VCaP (cell line): ENCODE measurements at regions not wholly inside any gene's neighbourhood (a gene's known extent, or its start where the extent isn't known, plus 50 kb on each side); places are given as distances from the start of the nearest gene placed in this dataset.

Experiments
- H3K27ac ChIP-seq: fragments of 450-650 bp; 2 replicates; pipeline ENCODE4 v1.5.1; 2017
- CTCF ChIP-seq: fragments of 450-650 bp; conservative IDR thresholded peaks from 2 replicates; pipeline ENCODE4 v1.5.1; 2017; ENCODE audit warnings: mild to moderate bottlenecking, moderate library complexity

- TF ChIP-seq CTCF: no peak
- no peak overlapping the region for H3K27ac ChIP-seq
These were observed 134.5 kb downstream of the PAX1 start for GRCh38 chr20:21839982-21840381.

GRCh38 chr20:21836346-21836745 is 130.9 kb downstream of the PAX1 start:
- no peak for TF ChIP-seq CTCF
- H3K27ac ChIP-seq: no peak overlapping the region

GRCh38 chr20:21835042-21835441 is 129.6 kb downstream of the PAX1 start:
- H3K27ac ChIP-seq: no peak overlapping the region
- no peak for TF ChIP-seq CTCF

GRCh38 chr20:21832442-21833385 is 127.2 kb downstream of the PAX1 start:
- no peak for TF ChIP-seq CTCF
- H3K27ac ChIP-seq: no peak overlapping the region

- no peak for TF ChIP-seq CTCF
- no peak overlapping the region for H3K27ac ChIP-seq
These were observed 121.5 kb downstream of the PAX1 start for GRCh38 chr20:21826976-21827375.

GRCh38 chr20:21821358-21821757 is 115.9 kb downstream of the PAX1 start:
- peak overlapping the region; percentile 75 for H3K27ac ChIP-seq
- TF ChIP-seq CTCF: no peak

- H3K27ac ChIP-seq: peak overlapping the region; percentile 75
- TF ChIP-seq CTCF: no peak
These were observed 115.2 kb downstream of the PAX1 start for GRCh38 chr20:21820688-21821087.
